HFF-Myc (cell line): ENCODE measurements at regions not wholly inside any gene's neighbourhood (a gene's known extent, or its start where the extent isn't known, plus 50 kb on each side); places are given as distances from the start of the nearest gene placed in this dataset.
A peak's percentile ranks its signal among the peaks of the same experiment; 100 is the strongest.

ENCODE experiments used
- DNase-seq: peaks from one replicate; pipeline ENCODE4 v3.0.0-alpha.2; 2011; ENCODE audit warnings: low read depth; ENCODE audit errors: extremely low read depth
- H3K4me3 ChIP-seq: replicated peaks from 2 replicates; pipeline ENCODE4 v1.5.1; 2011; ENCODE audit warnings: low read depth, mild to moderate bottlenecking, control low read depth, low read length
- TF ChIP-seq, protein P1 (sequence below): IDR thresholded peaks from 2 replicates; pipeline ENCODE4 v1.5.1; 2012; ENCODE audit warnings: mild to moderate bottlenecking, low read depth, low read length, control low read depth; ENCODE audit errors: missing control alignments

- H3K4me3 ChIP-seq: no peak overlapping the region
- no peak for DNase-seq
- TF ChIP-seq, protein P1, sequence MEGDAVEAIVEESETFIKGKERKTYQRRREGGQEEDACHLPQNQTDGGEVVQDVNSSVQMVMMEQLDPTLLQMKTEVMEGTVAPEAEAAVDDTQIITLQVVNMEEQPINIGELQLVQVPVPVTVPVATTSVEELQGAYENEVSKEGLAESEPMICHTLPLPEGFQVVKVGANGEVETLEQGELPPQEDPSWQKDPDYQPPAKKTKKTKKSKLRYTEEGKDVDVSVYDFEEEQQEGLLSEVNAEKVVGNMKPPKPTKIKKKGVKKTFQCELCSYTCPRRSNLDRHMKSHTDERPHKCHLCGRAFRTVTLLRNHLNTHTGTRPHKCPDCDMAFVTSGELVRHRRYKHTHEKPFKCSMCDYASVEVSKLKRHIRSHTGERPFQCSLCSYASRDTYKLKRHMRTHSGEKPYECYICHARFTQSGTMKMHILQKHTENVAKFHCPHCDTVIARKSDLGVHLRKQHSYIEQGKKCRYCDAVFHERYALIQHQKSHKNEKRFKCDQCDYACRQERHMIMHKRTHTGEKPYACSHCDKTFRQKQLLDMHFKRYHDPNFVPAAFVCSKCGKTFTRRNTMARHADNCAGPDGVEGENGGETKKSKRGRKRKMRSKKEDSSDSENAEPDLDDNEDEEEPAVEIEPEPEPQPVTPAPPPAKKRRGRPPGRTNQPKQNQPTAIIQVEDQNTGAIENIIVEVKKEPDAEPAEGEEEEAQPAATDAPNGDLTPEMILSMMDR: no peak
Measured at GRCh38 chr1:182217967-182218366, 156.5 kb upstream of the ZNF648 start.

DNA sequence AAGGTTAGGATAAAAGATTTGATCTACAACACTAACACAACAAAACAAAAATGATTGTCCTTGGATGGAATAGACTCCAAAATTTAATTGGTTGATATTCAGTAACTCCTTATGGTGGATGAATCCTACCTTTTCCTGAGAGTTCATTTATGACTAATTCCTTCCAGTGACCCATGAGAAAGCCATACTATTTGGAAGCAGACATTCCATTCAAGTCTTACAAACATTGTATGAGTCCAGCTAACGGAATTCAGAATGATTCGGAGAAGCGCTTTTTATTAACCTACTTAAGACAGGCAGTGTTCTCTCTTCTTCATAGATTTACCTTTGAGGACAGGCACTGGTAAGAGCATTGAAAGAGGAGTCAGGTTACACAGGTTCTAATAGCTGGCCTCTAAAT lies 155.6 kb upstream of the ZNF648 start:
- DNase-seq: no peak
- H3K4me3 ChIP-seq: no peak overlapping the region
- TF ChIP-seq, protein P1: no peak

GRCh38 chr1:182215764-182216163 lies 154.3 kb upstream of the ZNF648 start:
- TF ChIP-seq, protein P1: no peak
- peak; percentile 61 for DNase-seq
- H3K4me3 ChIP-seq: no peak overlapping the region

- DNase-seq: no peak
Measured at GRCh38 chr1:182213163-182213562, 151.7 kb upstream of the ZNF648 start.

DNA sequence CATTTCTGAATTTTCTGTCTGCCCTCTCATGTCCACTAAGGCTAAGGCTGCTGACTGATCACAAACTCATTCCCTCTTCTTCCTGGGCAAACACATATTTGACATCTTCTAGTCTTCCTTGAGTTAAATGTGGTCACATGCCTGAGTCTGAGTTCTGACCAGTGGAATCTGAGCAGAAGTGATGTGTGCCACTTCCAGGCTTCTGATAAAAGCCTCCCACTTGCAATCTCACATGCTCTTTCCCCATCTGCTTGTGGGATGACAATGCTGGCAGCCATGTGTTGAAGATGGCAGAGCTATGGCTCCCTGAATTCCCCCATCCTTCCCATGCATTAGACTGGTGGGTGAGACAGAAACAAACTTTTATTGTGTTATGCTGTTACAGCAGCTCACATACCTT lies 149.9 kb upstream of the ZNF648 start:
- no peak for DNase-seq
- TF ChIP-seq, protein P1: no peak
- H3K4me3 ChIP-seq: no peak overlapping the region

More at GRCh38 chr1:182213163-182213562, 151.7 kb upstream of the ZNF648 start:
- H3K4me3 ChIP-seq: no peak overlapping the region
- TF ChIP-seq, protein P1: no peak

GRCh38 chr1:182210417-182210816 lies 148.9 kb upstream of the ZNF648 start:
- H3K4me3 ChIP-seq: no peak overlapping the region
- TF ChIP-seq, protein P1: no peak
- DNase-seq: no peak

DNA sequence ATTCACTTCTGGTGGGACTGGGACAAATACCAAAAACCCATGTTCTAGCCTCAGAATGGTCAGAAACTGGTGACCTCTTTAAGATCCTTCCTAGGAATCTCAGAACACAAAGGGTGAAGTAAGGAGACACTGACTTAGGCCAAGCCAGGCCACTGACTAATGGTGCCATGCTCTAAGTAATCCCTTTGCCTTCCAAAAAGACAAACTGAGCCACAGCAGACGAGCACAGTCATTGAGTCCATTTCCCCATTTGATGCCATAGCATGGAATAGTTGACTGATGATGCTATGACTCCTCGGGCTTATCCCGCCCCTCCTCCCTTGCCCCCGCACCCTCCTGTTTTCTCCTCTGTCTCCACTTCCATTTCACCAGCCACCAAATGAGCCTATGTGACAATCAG lies 145.8 kb upstream of the ZNF648 start:
- DNase-seq: no peak
- H3K4me3 ChIP-seq: no peak overlapping the region
- TF ChIP-seq, protein P1: no peak
